ENCODE measurements at regions not wholly inside any gene's neighbourhood (a gene's known extent, or its start where the extent isn't known, plus 50 kb on each side); places are given as distances from the start of the nearest gene placed in this dataset.
"Not testable (repeated sequence)": the region's sequence is repeated elsewhere in the genome, so short reads cannot be mapped to it uniquely, and the experiment has no call there.

DNA sequence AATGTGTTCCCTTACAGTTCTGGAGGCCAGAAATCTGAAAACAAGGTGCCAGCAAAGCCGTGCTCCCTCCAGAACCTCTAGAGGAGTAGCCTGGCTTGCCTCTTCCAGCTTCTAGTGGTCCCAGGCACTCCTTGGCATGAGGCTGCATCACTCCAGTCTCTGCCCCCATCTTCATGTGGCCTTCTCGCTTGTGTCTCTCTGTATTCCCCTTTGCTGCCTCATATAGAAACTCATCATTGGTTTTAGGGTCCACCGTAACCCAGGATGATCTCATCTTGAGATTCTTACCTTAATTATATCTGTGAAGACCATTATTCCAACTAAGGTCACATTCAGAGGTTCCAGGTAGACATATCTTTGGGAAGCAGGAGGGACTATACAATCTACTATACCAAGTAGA, 182.4 kb downstream of the SKIDA1 start:
- no peak for DNase-seq (ENCODE audit: low read depth)
- TF ChIP-seq CTCF (IDR thresholded peaks at IDR 0.05; ENCODE audit: low read depth, low read length, missing control alignments), result no peak
- H3K4me3 ChIP-seq (ENCODE audit: low read depth, low read length), result no peak overlapping the region
- in situ Hi-C loops (cut with HindIII; ENCODE audit: low sequenced_read_pairs), result no loop called here

- in situ Hi-C loops (cut with HindIII; ENCODE audit: low sequenced_read_pairs); DNase-seq (ENCODE audit: low read depth); H3K4me3 ChIP-seq (ENCODE audit: low read depth, low read length): not testable (repeated sequence)
Measured at GRCh38 chr10:21342499-21342898, 183.0 kb downstream of the SKIDA1 start.

DNA sequence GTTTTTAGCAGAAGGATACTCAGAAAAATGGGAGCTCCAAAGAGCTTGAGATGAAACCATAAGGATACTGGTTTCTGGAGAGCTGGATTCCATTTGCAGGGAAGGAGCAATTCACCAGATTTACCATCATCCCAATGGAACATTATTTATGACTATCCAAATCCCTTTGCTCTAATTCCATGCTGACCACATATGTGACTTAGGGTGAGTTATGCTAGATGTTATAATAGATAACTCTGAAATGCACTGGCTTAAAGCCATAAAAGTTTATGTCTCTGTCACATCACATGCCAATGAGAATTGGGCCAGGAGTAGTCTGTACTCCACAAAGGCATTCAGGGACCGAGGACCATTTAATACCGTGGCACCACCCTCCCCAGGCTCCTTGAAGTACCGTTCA, 185.2 kb downstream of the SKIDA1 start:
- TF ChIP-seq CTCF (IDR thresholded peaks at IDR 0.05; ENCODE audit: low read depth, low read length, missing control alignments), result no peak
- no peak for DNase-seq (ENCODE audit: low read depth)
- H3K4me3 ChIP-seq (ENCODE audit: low read depth, low read length), result no peak overlapping the region
- in situ Hi-C loops (cut with HindIII; ENCODE audit: low sequenced_read_pairs), result no loop called here

- TF ChIP-seq CTCF (IDR thresholded peaks at IDR 0.05; ENCODE audit: low read depth, low read length, missing control alignments), result no peak
- in situ Hi-C loops (cut with HindIII; ENCODE audit: low sequenced_read_pairs), result no loop called here
- DNase-seq (ENCODE audit: low read depth), result no peak
- no peak overlapping the region for H3K4me3 ChIP-seq (ENCODE audit: low read depth, low read length)
Measured at GRCh38 chr10:21337171-21337792, 188.2 kb downstream of the SKIDA1 start.

DNA sequence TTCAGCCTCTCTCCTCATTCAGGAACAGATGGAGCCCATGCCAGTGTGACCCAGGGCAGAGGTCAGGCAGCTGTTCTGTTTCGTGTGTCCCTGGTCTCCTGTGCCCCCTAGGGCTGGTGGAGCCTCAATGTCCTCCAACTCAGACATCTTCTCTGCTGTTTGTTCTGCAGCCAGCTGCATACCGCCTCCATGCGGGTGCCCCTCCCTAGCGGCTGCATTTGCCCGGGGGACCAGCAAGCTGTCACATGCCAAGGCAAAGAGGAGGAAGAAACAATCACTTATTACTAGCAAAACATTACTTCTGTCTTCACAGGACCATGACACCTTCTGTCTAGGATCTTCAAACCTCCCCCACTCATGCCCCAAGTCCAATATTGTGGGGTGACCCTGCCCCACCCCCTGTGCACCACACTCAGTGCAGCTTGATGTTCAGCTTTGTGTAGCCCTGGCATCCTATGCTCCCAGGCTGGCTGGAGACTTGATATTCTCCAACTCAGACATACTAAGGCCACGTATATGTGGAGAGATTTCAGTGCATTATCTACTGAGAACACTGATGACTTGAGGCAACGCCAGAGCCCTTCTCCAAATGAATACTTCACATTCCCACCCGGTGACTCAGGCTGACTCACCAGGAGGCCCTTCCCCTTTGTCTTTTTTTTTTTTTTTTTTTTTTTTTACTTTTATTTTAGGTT, 188.9 kb downstream of the SKIDA1 start:
- no peak overlapping the region for H3K4me3 ChIP-seq (ENCODE audit: low read depth, low read length)
- in situ Hi-C loops (cut with HindIII; ENCODE audit: low sequenced_read_pairs), result no loop called here

DNA sequence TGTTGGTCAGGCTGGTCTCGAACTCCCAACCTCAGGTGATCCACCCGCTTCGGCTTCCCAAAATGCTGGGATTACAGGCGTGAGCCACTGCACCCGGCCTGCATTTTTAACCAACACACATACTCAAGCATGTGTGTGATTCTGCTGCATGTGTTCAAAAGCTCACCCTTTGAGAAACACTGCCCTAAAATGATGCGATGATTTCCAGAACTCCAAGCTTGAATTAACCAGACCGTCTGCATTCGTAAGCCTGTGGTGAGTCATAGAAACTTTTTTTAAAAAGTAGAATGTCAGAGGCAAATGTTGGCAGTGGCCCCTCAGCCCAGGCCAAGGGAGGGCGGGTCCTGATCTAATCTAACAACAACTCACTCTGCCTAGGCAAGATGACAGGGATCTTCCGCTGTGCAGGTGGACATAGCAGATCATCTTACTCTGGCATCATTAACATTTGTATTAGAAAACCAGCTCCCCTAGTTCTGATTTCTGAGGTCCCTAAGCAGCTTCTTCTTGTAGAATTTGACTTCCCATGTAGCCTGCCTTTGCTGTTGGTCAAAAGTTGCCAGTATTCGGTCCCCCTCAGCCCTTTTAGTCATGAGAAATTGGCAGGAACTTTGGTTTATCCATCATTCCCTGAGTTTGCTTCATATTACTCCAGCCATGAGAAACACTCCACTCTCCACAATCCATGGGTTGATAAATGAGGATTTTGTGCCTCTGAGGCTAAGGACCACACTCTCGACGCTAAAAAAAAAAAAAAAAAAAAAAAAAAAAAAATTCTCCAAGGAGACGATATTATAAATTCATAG, 190.4 kb downstream of the SKIDA1 start:
- in situ Hi-C loops (cut with HindIII; ENCODE audit: low sequenced_read_pairs), result no loop called here
- H3K4me3 ChIP-seq (ENCODE audit: low read depth, low read length), result no peak overlapping the region
- DNase-seq (ENCODE audit: low read depth), result peak; percentile 59
- no peak for TF ChIP-seq CTCF (IDR thresholded peaks at IDR 0.05; ENCODE audit: low read depth, low read length, missing control alignments)

More for the DNA sequence above, 188.9 kb downstream of the SKIDA1 start:
- peak; percentile 85 for DNase-seq (ENCODE audit: low read depth)
- no peak for TF ChIP-seq CTCF (IDR thresholded peaks at IDR 0.05; ENCODE audit: low read depth, low read length, missing control alignments)

- in situ Hi-C loops (cut with HindIII; ENCODE audit: low sequenced_read_pairs), result no loop called here
Measured at GRCh38 chr10:21330628-21331020, 194.9 kb downstream of the SKIDA1 start.

More at GRCh38 chr10:21330628-21331020, 194.9 kb downstream of the SKIDA1 start:
- H3K4me3 ChIP-seq (ENCODE audit: low read depth, low read length), result no peak overlapping the region
- DNase-seq (ENCODE audit: low read depth), result no peak
- no peak for TF ChIP-seq CTCF (IDR thresholded peaks at IDR 0.05; ENCODE audit: low read depth, low read length, missing control alignments)
